ENCODE measurements at regions not wholly inside any gene's neighbourhood (a gene's known extent, or its start where the extent isn't known, plus 50 kb on each side); places are given as distances from the start of the nearest gene placed in this dataset.

- DNase-seq, result no peak
These were observed 601.4 kb upstream of the IGFBP3 start for GRCh38 chr7:46522354-46522906.

GRCh38 chr7:46518713-46519112 lies 597.6 kb upstream of the IGFBP3 start:
- DNase-seq, result no peak

GRCh38 chr7:46515844-46516590 lies 594.9 kb upstream of the IGFBP3 start:
- no peak for DNase-seq

- DNase-seq, result no peak
These were observed 592.4 kb upstream of the IGFBP3 start for GRCh38 chr7:46513447-46513848.

GRCh38 chr7:46512891-46513413 lies 591.9 kb upstream of the IGFBP3 start:
- no peak for DNase-seq

GRCh38 chr7:46511442-46512215 lies 590.6 kb upstream of the IGFBP3 start:
- DNase-seq, result no peak

GRCh38 chr7:46508583-46508982 lies 587.5 kb upstream of the IGFBP3 start:
- no peak for DNase-seq

- DNase-seq, result no peak
These were observed 586.5 kb upstream of the IGFBP3 start for GRCh38 chr7:46507560-46507959.

- DNase-seq, result no peak
These were observed 573.4 kb upstream of the IGFBP3 start for GRCh38 chr7:46494441-46494840.

- DNase-seq, result no peak
These were observed 573.0 kb upstream of the IGFBP3 start for GRCh38 chr7:46494028-46494427.

- no peak for DNase-seq
These were observed 572.1 kb upstream of the IGFBP3 start for GRCh38 chr7:46493196-46493595.

- DNase-seq, result no peak
These were observed 571.4 kb upstream of the IGFBP3 start for GRCh38 chr7:46492466-46492865.

- DNase-seq, result no peak
These were observed 569.3 kb upstream of the IGFBP3 start for GRCh38 chr7:46490406-46490805.

- DNase-seq, result no peak
These were observed 568.0 kb upstream of the IGFBP3 start for GRCh38 chr7:46489106-46489505.

- DNase-seq, result no peak
These were observed 567.5 kb upstream of the IGFBP3 start for GRCh38 chr7:46488607-46489006.

GRCh38 chr7:46486256-46487206 lies 565.5 kb upstream of the IGFBP3 start:
- no peak for DNase-seq

GRCh38 chr7:46485481-46486065 lies 564.5 kb upstream of the IGFBP3 start:
- no peak for DNase-seq

- no peak for DNase-seq
These were observed 563.8 kb upstream of the IGFBP3 start for GRCh38 chr7:46484906-46485305.

- DNase-seq, result no peak
These were observed 559.5 kb upstream of the IGFBP3 start for GRCh38 chr7:46480619-46481018.

- no peak for DNase-seq
These were observed 558.6 kb upstream of the IGFBP3 start for GRCh38 chr7:46479680-46480079.

- DNase-seq, result no peak
These were observed 557.0 kb upstream of the IGFBP3 start for GRCh38 chr7:46478046-46478445.

- DNase-seq, result no peak
These were observed 547.8 kb upstream of the IGFBP3 start for GRCh38 chr7:46468753-46469356.

Measured in activated naive CD4-positive, alpha-beta T cell treated with anti-CD3 and anti-CD28 coated beads, Interleukin-2, amount 50 U/mL, for 16 hours (primary cell).